HEK293 (cell line): ENCODE measurements at regions not wholly inside any gene's neighbourhood (a gene's known extent, or its start where the extent isn't known, plus 50 kb on each side); places are given as distances from the start of the nearest gene placed in this dataset.

Experiments
- YY1 ChIP-seq: fragments of 450-650 bp; formaldehyde crosslinking; IDR thresholded peaks from 2 replicates; pipeline ENCODE4 v1.5.1; 2018; ENCODE audit warnings: missing biosample characterization, missing genetic modification characterization
- ZFP41 ChIP-seq: fragments of 450-650 bp; formaldehyde crosslinking; IDR thresholded peaks from 2 replicates; pipeline ENCODE4 v1.5.1; 2016; ENCODE audit warnings: missing biosample characterization, missing genetic modification characterization, borderline replicate concordance
- ZNF23 ChIP-seq: fragments of 450-650 bp; formaldehyde crosslinking; IDR thresholded peaks from 2 replicates; pipeline ENCODE4 v1.5.1; 2016; ENCODE audit warnings: missing biosample characterization, missing genetic modification characterization, borderline replicate concordance
- ZNF391 ChIP-seq: fragments of 450-650 bp; formaldehyde crosslinking; IDR thresholded peaks from 2 replicates; pipeline ENCODE4 v1.5.1; 2016; ENCODE audit warnings: low read depth, missing biosample characterization, missing genetic modification characterization, borderline replicate concordance
- TF ChIP-seq, protein P1 (sequence below): fragments of 450-650 bp; formaldehyde crosslinking; IDR thresholded peaks from 2 replicates; pipeline ENCODE4 v1.5.1; 2016; ENCODE audit warnings: missing biosample characterization, missing genetic modification characterization
- TF ChIP-seq, protein P2 (sequence below): fragments of 450-650 bp; formaldehyde crosslinking; IDR thresholded peaks from 2 replicates; pipeline ENCODE4 v1.5.1; 2016; ENCODE audit warnings: missing biosample characterization, missing genetic modification characterization

DNA sequence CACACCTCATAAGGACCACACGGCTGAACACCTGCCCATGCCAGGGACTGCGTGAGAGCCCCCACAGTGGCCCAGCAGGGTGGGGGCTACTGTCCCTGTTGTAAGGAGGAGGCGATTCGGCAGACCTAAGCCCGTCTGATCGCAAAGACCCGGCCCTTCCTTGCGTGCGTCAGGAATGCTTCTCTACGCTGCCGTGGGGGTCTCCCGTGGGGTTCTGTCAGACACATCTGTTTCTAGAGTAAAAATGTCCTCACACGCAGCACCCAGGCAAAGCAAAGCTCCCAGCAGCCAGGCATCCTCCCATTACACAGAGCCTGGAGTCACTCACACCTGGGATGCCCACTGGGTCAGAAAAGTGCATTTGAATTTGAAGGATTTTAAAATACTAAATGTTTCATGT is 147.7 kb upstream of the SOX1 start:
- TF ChIP-seq, protein P1, sequence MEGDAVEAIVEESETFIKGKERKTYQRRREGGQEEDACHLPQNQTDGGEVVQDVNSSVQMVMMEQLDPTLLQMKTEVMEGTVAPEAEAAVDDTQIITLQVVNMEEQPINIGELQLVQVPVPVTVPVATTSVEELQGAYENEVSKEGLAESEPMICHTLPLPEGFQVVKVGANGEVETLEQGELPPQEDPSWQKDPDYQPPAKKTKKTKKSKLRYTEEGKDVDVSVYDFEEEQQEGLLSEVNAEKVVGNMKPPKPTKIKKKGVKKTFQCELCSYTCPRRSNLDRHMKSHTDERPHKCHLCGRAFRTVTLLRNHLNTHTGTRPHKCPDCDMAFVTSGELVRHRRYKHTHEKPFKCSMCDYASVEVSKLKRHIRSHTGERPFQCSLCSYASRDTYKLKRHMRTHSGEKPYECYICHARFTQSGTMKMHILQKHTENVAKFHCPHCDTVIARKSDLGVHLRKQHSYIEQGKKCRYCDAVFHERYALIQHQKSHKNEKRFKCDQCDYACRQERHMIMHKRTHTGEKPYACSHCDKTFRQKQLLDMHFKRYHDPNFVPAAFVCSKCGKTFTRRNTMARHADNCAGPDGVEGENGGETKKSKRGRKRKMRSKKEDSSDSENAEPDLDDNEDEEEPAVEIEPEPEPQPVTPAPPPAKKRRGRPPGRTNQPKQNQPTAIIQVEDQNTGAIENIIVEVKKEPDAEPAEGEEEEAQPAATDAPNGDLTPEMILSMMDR, result no peak
- TF ChIP-seq ZFP41 (tag by site-specific recombination) (no peak), ZNF23 (tag by site-specific recombination) (no peak), ZNF391 (tag by site-specific recombination) (no peak), YY1 (tag by site-specific recombination) (no peak)
- TF ChIP-seq, protein P2, sequence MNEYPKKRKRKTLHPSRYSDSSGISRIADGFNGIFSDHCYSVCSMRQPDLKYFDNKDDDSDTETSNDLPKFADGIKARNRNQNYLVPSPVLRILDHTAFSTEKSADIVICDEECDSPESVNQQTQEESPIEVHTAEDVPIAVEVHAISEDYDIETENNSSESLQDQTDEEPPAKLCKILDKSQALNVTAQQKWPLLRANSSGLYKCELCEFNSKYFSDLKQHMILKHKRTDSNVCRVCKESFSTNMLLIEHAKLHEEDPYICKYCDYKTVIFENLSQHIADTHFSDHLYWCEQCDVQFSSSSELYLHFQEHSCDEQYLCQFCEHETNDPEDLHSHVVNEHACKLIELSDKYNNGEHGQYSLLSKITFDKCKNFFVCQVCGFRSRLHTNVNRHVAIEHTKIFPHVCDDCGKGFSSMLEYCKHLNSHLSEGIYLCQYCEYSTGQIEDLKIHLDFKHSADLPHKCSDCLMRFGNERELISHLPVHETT (tag by site-specific recombination), result no peak
